B cell (primary cell): ENCODE measurements at regions not wholly inside any gene's neighbourhood (a gene's known extent, or its start where the extent isn't known, plus 50 kb on each side); places are given as distances from the start of the nearest gene placed in this dataset.

Experiments used
- ATAC-seq: fragments of 200-7000 bp; cut with Tn5 transposase; one replicate; pipeline ENCODE4 v1.10.0; 2021; ENCODE audit warnings: low read depth, mild to moderate bottlenecking, moderate number of reproducible peaks, moderate library complexity
- CTCF ChIA-PET: fragments of 350-600 bp; sonication (Branson Sonifier 250); formaldehyde crosslinking; loops from one replicate; lab custom pipeline; 2021; ENCODE audit warnings: antibody characterized with exemption, inconsistent platforms; lab: Charles Lee
- POLR2A ChIA-PET: fragments of 350-600 bp; sonication (Branson Sonifier 250); formaldehyde crosslinking; loops from one replicate; lab custom pipeline; 2021; ENCODE audit warnings: antibody characterized with exemption; lab: Charles Lee
- DNase-seq: peaks from one replicate; pipeline ENCODE4 v3.0.0; 2013
- H2AFZ ChIP-seq: 2 replicates; pipeline ENCODE4 v1.6.1; 2012; ENCODE audit warnings: mild to moderate bottlenecking, low read depth, low read length; ENCODE audit not compliant: insufficient read depth, poor library complexity, severe bottlenecking
- H3K27ac ChIP-seq, 2 donors: 1 replicate in 1 of 2; 2 replicates in 1 of 2; pipeline ENCODE4 v1.5.1; 2012 to 2013; ENCODE audit warnings: low read length in 2 of 2, mild to moderate bottlenecking in 2 of 2, moderate library complexity in 1 of 2
- H3K27me3 ChIP-seq, 4 experiments: fragments of 200-600 bp in 1 of 4; sonication (generic) in 1 of 4; replicated peaks in 1 of 4; 1 replicate in 2 of 4; 2 replicates in 2 of 4; pipeline versions ENCODE4 v1.6.1 to v1.7.0; 2013 to 2016; ENCODE audit warnings: low read length in 3 of 4, mild to moderate bottlenecking in 2 of 4, mixed read lengths in 1 of 4, moderate library complexity in 1 of 4; ENCODE audit not compliant: insufficient read depth in 4 of 4, control insufficient read depth in 3 of 4; ENCODE audit errors: control extremely low read depth in 1 of 4
- H3K36me3 ChIP-seq, 2 experiments: replicated peaks in 1 of 2; 1 replicate in 1 of 2; 2 replicates in 1 of 2; pipeline versions ENCODE4 v1.6.1 to v1.7.1; 2013; ENCODE audit warnings: low read length in 1 of 2; ENCODE audit not compliant: insufficient read depth in 2 of 2, control insufficient read depth in 1 of 2; ENCODE audit errors: control extremely low read depth in 1 of 2, extremely low read depth in 1 of 2
- H3K4me1 ChIP-seq, 2 donors: fragments of 200-600 bp in 1 of 2; sonication (generic) in 1 of 2; 1 replicate in 1 of 2; 2 replicates in 1 of 2; pipeline versions ENCODE4 v1.5.1 to v1.6.1; 2013 to 2017; ENCODE audit warnings: low read length in 2 of 2; ENCODE audit not compliant: control insufficient read depth in 2 of 2, insufficient read depth in 2 of 2
- H3K4me2 ChIP-seq: replicated peaks from 2 replicates; pipeline ENCODE3; 2012; ENCODE audit warnings: mild to moderate bottlenecking, low read depth, low read length; ENCODE audit not compliant: poor library complexity, severe bottlenecking
- H3K4me3 ChIP-seq, 5 experiments: fragments of 200-600 bp in 1 of 5; sonication (generic) in 1 of 5; 1 replicate in 3 of 5; 2 replicates in 2 of 5; pipeline versions ENCODE4 v1.5.1 to v1.7.0; 2011 to 2016; ENCODE audit warnings: low read length in 4 of 5, mild to moderate bottlenecking in 4 of 5, low read depth in 2 of 5, control low read depth in 1 of 5, moderate library complexity in 1 of 5; ENCODE audit not compliant: insufficient read depth in 1 of 5; ENCODE audit errors: control extremely low read depth in 1 of 5, extremely low read depth in 1 of 5
- H3K79me2 ChIP-seq: fragments of 200-600 bp; sonication (generic); one replicate; pipeline ENCODE4 v1.6.0; 2016; ENCODE audit warnings: low read length; ENCODE audit not compliant: control insufficient read depth, insufficient read depth
- H3K9ac ChIP-seq: fragments of 200-600 bp; sonication (generic); 2 replicates; pipeline ENCODE4 v1.6.1; 2017; ENCODE audit warnings: mild to moderate bottlenecking, low read length, moderate library complexity
- H3K9me3 ChIP-seq, 3 donors: one replicate each; pipeline versions ENCODE4 v1.6.1 to v1.7.1; 2013; ENCODE audit warnings: low read length in 2 of 3; ENCODE audit not compliant: control insufficient read depth in 2 of 3, insufficient read depth in 1 of 3; ENCODE audit errors: control extremely low read depth in 1 of 3
- H4K20me1 ChIP-seq: 2 replicates; pipeline ENCODE4 v1.6.0; 2012; ENCODE audit warnings: mild to moderate bottlenecking, low read length; ENCODE audit not compliant: insufficient read depth, control insufficient read depth, poor library complexity, severe bottlenecking
- H3K27ac Mint-ChIP-seq: one replicate; pipeline ENCODE4 v1.8.0; 2021; ENCODE audit warnings: mixed read lengths
- H3K27me3 Mint-ChIP-seq: one replicate; pipeline ENCODE4 v1.8.0; 2021; ENCODE audit warnings: mixed read lengths
- H3K4me1 Mint-ChIP-seq: one replicate; pipeline ENCODE4 v1.8.0; 2021; ENCODE audit warnings: mixed read lengths
- H3K4me3 Mint-ChIP-seq: one replicate; pipeline ENCODE4 v1.8.0; 2021; ENCODE audit warnings: mixed read lengths
- H3K9me3 Mint-ChIP-seq: one replicate; pipeline ENCODE4 v1.8.0; 2022; ENCODE audit warnings: mixed read lengths; ENCODE audit not compliant: insufficient read depth
- CTCF ChIP-seq: fragments of 200-600 bp; IDR thresholded peaks from one replicate; pipeline ENCODE4 v1.8.0; 2022; ENCODE audit warnings: antibody characterized with exemption, mild to moderate bottlenecking
- EZH2 ChIP-seq: IDR thresholded peaks from 2 replicates; pipeline ENCODE4 v1.6.1; 2012; ENCODE audit warnings: borderline replicate concordance, low read depth, mild to moderate bottlenecking, moderate library complexity, low read length; ENCODE audit not compliant: insufficient read depth, poor library complexity, severe bottlenecking
- WGBS: methylation state at CpG from one replicate; pipeline ENCODE4 v1.1.5; 2013; ENCODE audit warnings: missing lambda C conversion rate; ENCODE audit not compliant: insufficient coverage; 5-methylcytosine and 5-hydroxymethylcytosine counted together
- intact Hi-C: fragments of 100-400 bp; cut with micrococcal nuclease; formaldehyde crosslinking; loops from one replicate; pipeline ENCODE4 v1.10.0; 2022

GRCh38 chr18:38312532-38312931 is 746.9 kb upstream of the CELF4 start:
- Histone ChIP-seq H3K4me2 (no peak overlapping the region), H3K36me3 (no peaks in the 10 kb centered on the region), H3K9me3 (peaks cover 0 to 6% (median 1%) of the 10 kb centered on the region in 3 donors), H3K9ac (no peak overlapping the region), H3K4me1 (no peaks in the 10 kb centered on the region), H4K20me1 (no peaks in the 10 kb centered on the region), H2AFZ (no peak overlapping the region), H3K27me3 (no peaks in the 10 kb centered on the region), H3K4me3 (no peak overlapping the region), H3K79me2 (no peaks in the 10 kb centered on the region), H3K27ac (no peak overlapping the region)
- Mint-ChIP-seq H3K9me3 (peaks cover 2% of the 10 kb centered on the region), H3K27ac (no peak overlapping the region), H3K4me3 (no peak overlapping the region), H3K27me3 (no peaks in the 10 kb centered on the region), H3K4me1 (no peaks in the 10 kb centered on the region)
- POLR2A ChIA-PET = no interaction called here
- no peak for TF ChIP-seq CTCF
- TF ChIP-seq EZH2 = no peak
- no peak for DNase-seq
- CTCF ChIA-PET = no interaction called here
- intact Hi-C loops = no loop called here
- no peak for ATAC-seq
- 80% methylated on average over 1 of the region's 3 CpGs for WGBS

GRCh38 chr18:38310936-38311335 is 745.3 kb upstream of the CELF4 start:
- no peak overlapping the region for H3K27ac ChIP-seq
- H3K27ac Mint-ChIP-seq = no peak overlapping the region
- ChIA-PET CTCF (no interaction called here), POLR2A (no interaction called here)
- 57% methylated on average over 1 of the region's 2 CpGs for WGBS
- H3K4me1 ChIP-seq = no peaks in the 10 kb centered on the region
- H3K9me3 ChIP-seq = peaks cover 0 to 6% (median 1%) of the 10 kb centered on the region in 3 donors
- TF ChIP-seq CTCF (no peak), EZH2 (no peak)
- no peak overlapping the region for H3K4me3 ChIP-seq
- H3K27me3 Mint-ChIP-seq = no peaks in the 10 kb centered on the region
- H3K9me3 Mint-ChIP-seq = peaks cover 2% of the 10 kb centered on the region
- no peak overlapping the region for H3K4me3 Mint-ChIP-seq
- no peaks in the 10 kb centered on the region for H3K79me2 ChIP-seq
- no peak overlapping the region for H3K4me2 ChIP-seq
- H3K27me3 ChIP-seq = no peaks in the 10 kb centered on the region
- H3K4me1 Mint-ChIP-seq = no peaks in the 10 kb centered on the region
- DNase-seq (no peak), ATAC-seq (no peak)
- H4K20me1 ChIP-seq = no peaks in the 10 kb centered on the region
- intact Hi-C loops = no loop called here
- no peak overlapping the region for H3K9ac ChIP-seq
- no peak overlapping the region for H2AFZ ChIP-seq
- no peaks in the 10 kb centered on the region for H3K36me3 ChIP-seq
